GM19023 (cell line): ENCODE measurements at regions not wholly inside any gene's neighbourhood (a gene's known extent, or its start where the extent isn't known, plus 50 kb on each side); places are given as distances from the start of the nearest gene placed in this dataset.
"Not testable (repeated sequence)": the region's sequence is repeated elsewhere in the genome, so short reads cannot be mapped to it uniquely, and the experiment has no call there.

Experiments
- ATAC-seq: cut with Tn5 transposase; IDR thresholded peaks from one replicate; pipeline ENCODE4 v1.9.1; 2021; ENCODE audit warnings: mild to moderate bottlenecking, moderate library complexity; ENCODE audit not compliant: unreplicated experiment

- ATAC-seq = no peak
Measured at GRCh38 chr1:220420726-220421125, 107.2 kb upstream of the MARK1 start.

DNA sequence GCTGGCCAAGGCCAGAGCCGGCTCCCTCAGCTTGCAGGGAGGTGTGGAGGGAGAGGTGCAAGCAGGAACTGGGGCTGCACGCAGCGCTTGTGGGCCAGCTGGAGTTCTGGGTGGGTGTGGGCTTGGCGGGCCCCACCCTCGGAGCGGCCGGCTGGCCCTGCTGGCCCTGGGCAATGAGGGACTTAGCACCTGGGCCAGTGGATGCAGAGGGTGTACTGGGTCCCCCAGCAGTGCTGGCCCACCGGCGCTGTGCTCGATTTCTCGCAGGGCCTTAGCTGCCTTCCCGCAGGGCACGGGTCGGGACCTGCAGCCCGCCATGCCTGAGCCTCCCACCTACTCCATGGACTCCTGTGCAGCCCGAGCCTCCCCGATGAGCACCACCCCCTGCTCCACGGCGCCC lies 115.6 kb upstream of the MARK1 start:
- not testable (repeated sequence) for ATAC-seq

DNA sequence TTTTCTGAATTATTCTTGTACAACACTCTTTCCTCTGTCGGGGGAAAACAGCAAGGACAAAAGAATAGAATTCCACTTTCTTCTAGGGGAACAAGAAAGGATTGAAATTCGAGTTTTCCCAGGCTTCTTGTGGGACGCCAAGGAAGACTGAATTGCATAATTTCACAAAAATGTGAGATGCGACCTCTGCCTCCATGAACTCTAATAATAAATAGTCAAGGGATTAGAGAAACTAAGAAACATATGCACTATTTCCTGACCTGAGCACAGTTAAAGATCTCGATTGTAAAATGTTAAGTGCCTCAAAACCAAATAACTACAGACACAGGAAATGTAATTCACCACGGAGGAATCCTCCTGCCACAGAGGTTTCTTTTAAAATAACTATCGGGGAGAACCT lies 117.3 kb upstream of the MARK1 start:
- no peak for ATAC-seq

DNA sequence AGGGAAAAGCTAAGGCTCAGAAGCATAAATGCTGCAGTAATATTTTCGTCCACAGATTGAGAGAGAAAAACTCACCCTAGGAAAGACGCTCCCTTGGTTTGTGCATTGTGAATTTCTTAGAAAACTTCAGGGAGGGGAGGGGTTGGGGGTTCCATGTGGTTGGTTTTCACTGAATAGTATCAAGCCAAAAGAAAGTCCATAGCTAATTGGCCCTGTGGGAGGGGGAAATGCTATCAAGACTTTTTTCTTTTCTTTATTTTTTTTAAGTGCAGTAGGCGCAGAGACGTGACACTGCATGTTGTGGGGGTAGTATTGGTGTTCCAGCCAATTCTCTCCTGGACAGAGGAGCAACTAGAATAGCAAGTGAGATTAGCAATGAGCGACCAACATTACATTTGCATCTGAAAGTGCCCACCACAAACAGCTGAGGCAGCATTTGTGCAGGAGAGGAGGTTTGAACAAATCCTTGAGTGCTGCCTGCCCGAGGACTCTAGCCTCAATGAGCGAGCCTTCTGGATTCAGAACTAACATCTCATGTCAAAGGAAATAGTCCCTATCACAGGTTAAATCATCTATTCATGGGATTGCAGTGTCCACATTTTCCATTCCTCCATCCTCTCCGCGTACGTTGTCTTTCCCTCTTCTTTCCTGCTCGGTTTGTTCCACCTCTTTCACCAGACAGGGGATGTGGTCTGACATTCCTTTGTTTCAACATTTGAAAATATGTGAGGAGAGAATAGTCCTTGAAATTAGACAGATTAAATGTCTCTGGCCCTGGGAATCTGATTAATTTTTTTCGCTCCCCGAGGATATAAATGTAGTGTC lies 118.0 kb upstream of the MARK1 start:
- ATAC-seq = no peak

DNA sequence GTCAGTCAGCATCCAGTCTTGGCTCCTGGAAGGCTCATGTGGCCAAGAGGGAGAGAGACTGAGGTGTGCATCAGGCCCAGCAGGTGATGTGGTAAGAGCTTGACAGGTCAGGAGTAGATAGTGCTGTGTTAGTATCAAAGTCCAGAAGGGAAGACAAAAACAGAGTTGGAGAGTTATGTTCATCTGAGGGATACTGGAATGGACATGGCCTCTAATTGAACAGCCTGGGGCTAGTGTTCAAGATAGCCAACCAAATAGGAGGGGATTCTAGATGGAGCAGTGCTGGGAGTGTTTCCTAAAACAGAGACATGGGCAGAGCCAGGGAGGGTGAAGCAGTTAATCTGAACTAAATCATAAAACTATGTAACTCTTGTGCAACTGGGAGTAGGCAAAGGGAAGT lies 120.7 kb upstream of the MARK1 start:
- ATAC-seq = no peak

DNA sequence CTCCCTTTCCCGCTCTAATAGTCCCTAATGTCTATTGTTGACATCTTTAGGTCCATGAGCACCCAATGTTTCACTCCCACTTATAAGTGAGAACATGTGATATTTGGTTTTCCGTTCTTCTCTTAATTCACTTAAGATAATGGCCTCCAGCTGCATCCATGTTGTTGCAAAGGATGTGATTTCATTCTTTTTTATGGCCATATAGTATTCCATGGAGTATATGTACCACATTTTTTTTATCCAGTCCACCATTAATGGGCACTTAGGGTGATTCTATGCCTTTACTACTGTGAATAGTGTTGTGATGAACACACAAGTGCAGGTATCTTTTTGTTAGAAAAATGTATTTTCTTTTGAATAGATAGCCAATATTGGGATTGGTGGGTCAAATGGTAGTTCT lies 126.0 kb upstream of the RAB3GAP2 start:
- no peak for ATAC-seq

DNA sequence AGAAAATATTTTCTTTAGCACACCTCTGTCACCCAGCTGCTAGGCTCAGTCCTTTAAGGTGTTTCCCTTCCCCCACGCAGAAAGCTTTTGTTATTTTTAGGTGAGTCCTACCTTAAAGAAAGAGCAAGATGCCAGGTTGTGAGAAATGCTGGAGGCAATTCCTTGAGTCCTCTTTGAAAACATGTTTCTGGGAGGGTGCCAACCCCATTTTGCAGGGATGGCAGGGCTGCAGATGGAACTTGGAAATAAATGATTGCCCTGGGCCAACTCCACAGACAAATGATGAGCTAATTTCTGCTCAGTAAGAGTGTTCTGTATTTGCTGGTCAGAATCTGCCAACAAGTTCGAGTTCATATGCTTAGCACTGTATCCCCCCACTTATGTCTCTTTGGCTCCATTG lies 119.2 kb upstream of the RAB3GAP2 start:
- ATAC-seq = no peak

GRCh38 chr1:220389634-220390033 lies 117.4 kb upstream of the RAB3GAP2 start:
- no peak for ATAC-seq

DNA sequence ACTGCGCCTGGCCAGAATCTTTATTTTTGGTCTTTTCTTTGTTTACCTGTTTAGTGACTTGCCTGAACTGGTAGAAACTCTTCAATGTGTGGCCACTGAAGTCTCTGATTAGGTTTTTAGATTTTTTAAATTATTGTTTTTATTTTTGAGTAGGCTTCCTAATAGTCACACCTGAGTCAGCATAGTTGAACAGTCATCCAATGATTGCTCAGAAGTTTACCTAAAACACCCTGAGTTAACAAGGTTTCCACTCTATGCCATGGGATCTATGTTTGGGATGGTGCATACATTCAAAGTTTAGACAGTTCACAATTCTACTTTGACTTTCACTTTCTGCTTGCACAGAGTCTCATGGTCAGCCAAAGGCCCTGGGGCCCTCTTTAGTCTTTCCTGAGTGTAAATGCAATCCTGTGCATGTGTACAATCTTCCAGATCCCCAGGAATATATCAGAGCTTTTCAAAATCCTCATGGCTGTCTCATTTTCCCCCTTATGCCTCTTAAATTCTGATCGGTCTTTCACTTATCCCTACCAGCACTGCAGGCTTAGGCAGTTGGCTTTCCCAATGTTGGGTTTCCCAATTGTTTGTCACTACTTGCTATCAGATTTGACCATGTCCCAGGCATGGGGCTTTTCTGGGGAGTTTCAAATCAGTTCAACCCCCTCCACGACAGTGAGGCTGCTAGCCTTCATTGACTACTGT lies 114.4 kb upstream of the RAB3GAP2 start:
- ATAC-seq = no peak

DNA sequence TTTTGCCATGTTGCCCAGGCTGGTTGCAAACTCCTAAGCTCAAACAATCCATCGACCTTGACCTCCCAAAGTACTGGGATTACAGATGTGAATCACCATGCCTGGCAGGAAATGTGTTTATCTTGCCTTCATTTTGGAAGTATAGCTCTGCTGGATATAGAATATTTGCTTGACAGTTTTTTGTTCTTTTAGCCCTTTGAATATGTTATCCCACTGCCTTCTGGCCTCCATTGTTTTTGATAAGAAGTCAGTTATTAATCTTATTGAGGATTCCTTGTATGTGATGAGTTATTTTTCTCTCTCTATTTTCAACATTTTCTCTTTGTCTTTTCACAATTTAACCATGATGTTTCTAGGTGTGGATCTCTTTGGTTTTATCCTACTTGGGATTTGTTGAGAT lies 112.9 kb upstream of the RAB3GAP2 start:
- no peak for ATAC-seq

GRCh38 chr1:220382994-220383393 lies 110.7 kb upstream of the RAB3GAP2 start:
- ATAC-seq = no peak

DNA sequence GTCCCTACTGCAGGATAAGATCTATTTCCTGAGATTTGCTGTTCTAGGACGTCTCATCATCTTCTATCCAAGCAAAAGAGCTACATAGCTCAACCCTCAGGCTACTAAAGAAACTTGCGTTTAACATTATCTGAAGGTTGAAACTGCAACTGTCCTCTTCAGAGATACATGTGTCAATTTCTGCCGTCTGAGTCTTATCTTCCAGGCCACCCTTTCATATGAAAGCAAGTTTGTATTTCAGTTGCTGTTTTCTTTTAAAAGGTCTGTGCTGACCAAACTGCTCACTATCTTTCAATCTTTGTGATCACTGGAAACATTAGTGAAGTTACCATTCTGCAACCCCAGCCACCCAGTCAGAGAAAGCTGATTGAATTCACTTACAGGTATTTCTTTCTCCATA lies 108.6 kb upstream of the RAB3GAP2 start:
- no peak for ATAC-seq

DNA sequence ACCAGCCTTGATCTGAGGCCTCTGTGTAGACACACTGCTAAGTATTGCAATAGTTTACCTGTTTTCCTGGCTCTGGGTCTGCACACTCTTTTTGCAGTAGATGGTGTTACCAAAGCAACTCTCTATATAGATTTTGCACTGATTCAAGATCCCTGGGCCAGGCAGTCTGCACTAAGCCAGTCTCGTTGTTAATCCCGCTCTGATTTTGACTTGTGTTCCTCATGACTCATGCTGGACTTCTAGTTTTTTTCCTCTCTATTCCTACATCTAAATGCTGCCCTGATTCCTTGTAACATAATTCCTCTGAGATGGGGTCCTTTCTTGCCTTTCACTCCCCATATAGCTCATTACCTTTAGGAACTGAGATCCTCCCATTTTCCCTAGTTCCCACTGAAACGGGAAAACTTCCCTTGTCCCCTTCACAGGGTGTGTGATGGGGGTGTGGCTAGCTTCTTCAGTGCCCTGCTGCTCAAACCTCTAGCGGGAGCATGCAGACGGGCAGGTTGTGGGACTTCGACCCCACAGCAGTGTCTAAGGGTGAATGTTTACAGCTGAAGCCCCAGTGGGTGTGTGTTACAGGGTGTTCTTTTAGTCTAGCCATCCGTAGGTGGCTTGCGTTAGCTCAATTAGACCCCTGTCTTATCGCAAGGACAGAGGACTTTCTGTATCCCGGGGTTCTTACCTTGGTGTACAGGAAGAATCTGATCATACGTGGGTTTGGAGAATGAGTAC lies 106.5 kb upstream of the RAB3GAP2 start:
- no peak for ATAC-seq

- ATAC-seq = no peak
Measured at GRCh38 chr1:220375715-220376114, 103.5 kb upstream of the RAB3GAP2 start.

- no peak for ATAC-seq
Measured at GRCh38 chr1:220374449-220374848, 102.2 kb upstream of the RAB3GAP2 start.

GRCh38 chr1:220372451-220372850 lies 100.2 kb upstream of the RAB3GAP2 start:
- no peak for ATAC-seq

DNA sequence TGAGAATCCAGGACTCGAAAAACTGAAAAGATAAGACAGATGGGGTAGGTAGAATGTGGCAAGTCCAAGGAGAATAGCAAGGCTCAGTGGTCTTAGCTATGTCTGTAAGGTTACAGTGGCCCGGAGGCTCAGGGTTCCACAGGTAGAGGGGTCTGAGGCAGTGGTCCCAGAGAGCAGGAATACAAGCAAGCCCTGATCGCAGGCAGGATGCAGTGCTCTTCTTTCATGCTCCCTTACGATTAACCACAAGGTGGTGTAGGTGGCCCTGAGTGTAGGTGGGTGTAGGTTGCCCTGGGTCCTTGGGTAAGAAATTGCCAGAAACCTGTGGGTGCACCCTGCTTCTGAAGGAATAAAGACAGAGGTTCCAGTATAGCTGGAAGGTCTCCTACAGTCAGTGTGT lies 99.1 kb upstream of the RAB3GAP2 start:
- no peak for ATAC-seq

DNA sequence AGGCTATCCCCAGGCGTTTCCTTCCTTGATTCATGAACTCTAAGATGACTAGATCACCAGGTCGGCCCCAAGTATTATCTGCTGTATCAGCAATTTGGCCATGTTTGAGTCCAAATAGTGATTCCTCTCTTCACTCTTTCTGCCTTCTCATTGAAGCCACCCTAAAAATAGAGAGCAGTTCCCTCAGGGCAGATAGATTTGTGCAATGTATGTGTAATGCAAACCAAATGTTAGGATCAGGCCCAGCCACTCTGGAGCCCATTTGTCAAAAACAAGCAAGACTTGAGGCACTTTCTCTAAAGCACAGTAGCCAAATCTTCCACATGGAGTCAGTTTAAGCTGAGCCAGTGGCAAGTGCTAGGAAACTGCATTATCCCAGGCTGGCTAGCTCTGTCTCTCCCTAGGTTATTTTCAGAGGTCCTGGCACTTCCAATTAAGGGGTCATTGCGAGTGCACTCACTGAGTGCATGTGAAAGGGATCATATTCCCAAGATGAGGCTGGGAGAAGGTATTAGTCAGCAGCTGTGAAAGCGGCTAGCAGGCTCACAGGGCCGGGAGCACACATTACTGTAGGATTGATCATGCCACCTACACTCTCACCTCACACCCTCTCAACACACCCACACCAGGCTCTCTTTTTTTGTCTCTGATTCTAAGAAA lies 97.9 kb upstream of the RAB3GAP2 start:
- no peak for ATAC-seq

DNA sequence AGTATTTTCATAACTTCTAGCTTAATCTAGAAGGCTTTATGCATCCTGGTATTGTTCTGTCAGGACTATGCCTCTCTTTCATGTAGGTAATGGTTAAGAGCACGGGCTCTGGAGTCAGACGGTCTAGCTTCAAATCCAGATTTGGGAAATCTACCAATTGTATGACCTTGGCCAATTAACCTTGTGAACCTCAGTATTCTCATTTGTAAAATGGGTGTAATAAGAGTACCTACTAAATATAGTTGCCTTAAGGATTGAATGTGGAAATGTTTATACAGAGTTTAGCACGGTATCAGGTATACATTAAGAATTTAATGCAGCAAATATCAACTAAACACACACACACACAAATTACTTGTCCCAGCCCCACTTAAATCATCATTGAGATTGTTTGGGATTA lies 97.3 kb upstream of the RAB3GAP2 start:
- ATAC-seq = no peak

DNA sequence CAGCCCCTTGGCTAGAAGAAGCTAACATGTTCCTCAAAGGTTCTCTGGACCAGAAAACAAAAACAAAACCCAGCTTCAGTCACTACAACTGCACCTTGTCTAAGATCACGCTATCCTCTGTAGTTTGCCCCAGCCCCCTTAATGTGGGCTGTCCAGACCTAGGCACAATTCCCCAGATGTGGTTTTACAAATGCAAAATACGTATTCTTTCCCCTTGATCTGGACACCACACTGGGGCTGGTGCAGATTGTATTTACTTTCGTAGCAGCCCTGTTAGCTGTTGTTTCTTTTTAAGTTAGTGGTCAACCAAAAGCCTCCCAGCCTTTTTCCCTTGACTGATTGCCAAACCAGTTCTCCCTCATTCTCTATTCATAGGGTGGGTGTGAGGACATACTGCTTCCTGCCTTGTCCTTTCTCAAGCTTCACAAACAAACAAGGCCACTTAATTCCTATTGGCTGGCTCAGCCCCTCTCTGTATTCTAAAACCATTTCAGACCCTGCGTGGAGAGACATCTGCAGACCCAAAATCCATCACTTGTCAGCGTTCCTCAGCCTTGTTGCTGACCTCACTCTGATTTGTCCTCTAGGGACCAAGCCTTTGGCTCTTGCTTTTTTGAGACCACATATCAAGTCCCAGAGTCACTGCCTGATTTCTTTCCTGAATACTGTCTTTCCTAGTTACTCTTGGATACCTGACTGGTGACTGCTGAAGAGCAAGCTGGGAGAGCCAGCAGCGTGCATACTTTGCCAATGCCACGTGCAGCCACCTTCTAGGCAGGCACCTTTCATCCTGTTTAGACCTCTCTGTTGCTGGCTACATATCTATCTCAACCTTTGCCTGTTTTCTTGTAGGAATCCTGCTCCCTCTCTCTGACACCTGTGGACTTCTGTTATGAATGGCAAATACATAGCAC lies 96.4 kb upstream of the RAB3GAP2 start:
- peak; percentile 72 for ATAC-seq
